Body of pancreas (tissue), 4 donors: ENCODE measurements at regions not wholly inside any gene's neighbourhood (a gene's known extent, or its start where the extent isn't known, plus 50 kb on each side); places are given as distances from the start of the nearest gene placed in this dataset.

Experiments used
- ATAC-seq: fragments of 150-250 bp; one replicate; pipeline ENCODE4 v1.9.1; 2016
- DNase-seq, 4 donors: peaks; one replicate each; pipeline ENCODE4 v3.0.0-alpha.2; 2019
- H3K27ac ChIP-seq, 4 donors: fragments of 200-600 bp; sonication (generic); 1 replicate in 3 of 4; 2 replicates in 1 of 4; pipeline versions ENCODE4 v1.5.1 to v1.6.1; 2016 to 2019; ENCODE audit warnings: mild to moderate bottlenecking in 1 of 4, mixed read lengths in 1 of 4, moderate library complexity in 1 of 4
- H3K27me3 ChIP-seq, 2 donors: fragments of 200-600 bp; sonication (generic); one replicate each; pipeline ENCODE4 v1.6.0; 2016; ENCODE audit warnings: mild to moderate bottlenecking in 1 of 2
- H3K36me3 ChIP-seq, 2 donors: fragments of 200-600 bp; sonication (generic); replicated peaks in 1 of 2; 2 replicates each; pipeline ENCODE4 v1.5.1; 2016; ENCODE audit warnings: low read depth in 2 of 2; ENCODE audit not compliant: insufficient read depth in 1 of 2
- H3K4me1 ChIP-seq: fragments of 200-600 bp; sonication (generic); one replicate; pipeline ENCODE4 v1.6.0; 2016
- H3K4me3 ChIP-seq, 2 donors: fragments of 200-600 bp; sonication (generic); 1 replicate in 1 of 2; 2 replicates in 1 of 2; pipeline ENCODE4 v1.5.1; 2016 to 2019
- H3K9me3 ChIP-seq, 3 donors: fragments of 200-600 bp; sonication (generic); 1 replicate in 2 of 3; 2 replicates in 1 of 3; pipeline ENCODE4 v1.5.1; 2016
- POLR2A ChIP-seq, 3 donors: fragments of 450-650 bp; IDR thresholded peaks; one replicate each; pipeline ENCODE4 v1.6.1; 2016; ENCODE audit warnings: antibody characterized with exemption in 3 of 3, mild to moderate bottlenecking in 2 of 3
- WGBS, 2 donors: methylation state at CpG; one replicate each; pipeline ENCODE4 v1.1.5; 2017; 5-methylcytosine and 5-hydroxymethylcytosine counted together
- intact Hi-C: fragments of 100-400 bp; cut with DNase I; formaldehyde crosslinking; loops from one replicate; pipeline ENCODE4 v1.15.1; 2023
- TF ChIP-seq, protein P1 (sequence below), 7 experiments: fragments of 450-650 bp in 4 of 7; fragments of 200-600 bp in 3 of 7; sonication (generic) in 3 of 7; IDR thresholded peaks; one replicate each; pipeline ENCODE4 v1.5.1; 2016 to 2019; ENCODE audit warnings: antibody characterized with exemption in 7 of 7

DNA sequence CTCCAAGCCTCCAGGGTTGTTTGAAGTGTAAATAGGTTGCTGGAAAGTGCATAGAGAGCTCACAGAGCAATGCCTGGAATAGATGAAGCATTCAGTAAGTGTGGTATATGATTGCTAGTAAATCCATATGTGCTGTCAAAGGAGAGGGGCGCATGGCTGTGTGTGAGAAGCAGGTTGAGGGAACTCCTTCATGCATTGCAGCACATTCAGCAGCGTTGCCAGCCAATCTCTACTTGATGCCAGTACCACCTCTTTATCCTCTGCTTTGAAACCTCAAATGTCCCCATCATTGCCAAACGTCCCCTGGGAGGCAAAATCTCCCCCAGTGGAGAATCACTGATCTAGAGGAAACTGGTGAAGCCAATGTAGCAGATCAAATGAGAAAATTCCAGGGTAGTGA, 82.7 kb upstream of the RALGAPA2 start:
- Histone ChIP-seq H3K4me1 (no peaks in the 10 kb centered on the region), H3K27me3 (no peaks in the 10 kb centered on the region), H3K9me3 (no peaks in the 10 kb centered on the region), H3K4me3 (no peak overlapping the region), H3K27ac (no peak overlapping the region), H3K36me3 (no peaks in the 10 kb centered on the region)
- DNase-seq (no peak), ATAC-seq (no peak)
- intact Hi-C loops = no loop called here
- 33 to 53% methylated on average over 3 of the region's 3 CpGs for WGBS, 2 donors
- no peak for TF ChIP-seq POLR2A (IDR thresholded peaks at IDR 0.05)
- TF ChIP-seq, protein P1, sequence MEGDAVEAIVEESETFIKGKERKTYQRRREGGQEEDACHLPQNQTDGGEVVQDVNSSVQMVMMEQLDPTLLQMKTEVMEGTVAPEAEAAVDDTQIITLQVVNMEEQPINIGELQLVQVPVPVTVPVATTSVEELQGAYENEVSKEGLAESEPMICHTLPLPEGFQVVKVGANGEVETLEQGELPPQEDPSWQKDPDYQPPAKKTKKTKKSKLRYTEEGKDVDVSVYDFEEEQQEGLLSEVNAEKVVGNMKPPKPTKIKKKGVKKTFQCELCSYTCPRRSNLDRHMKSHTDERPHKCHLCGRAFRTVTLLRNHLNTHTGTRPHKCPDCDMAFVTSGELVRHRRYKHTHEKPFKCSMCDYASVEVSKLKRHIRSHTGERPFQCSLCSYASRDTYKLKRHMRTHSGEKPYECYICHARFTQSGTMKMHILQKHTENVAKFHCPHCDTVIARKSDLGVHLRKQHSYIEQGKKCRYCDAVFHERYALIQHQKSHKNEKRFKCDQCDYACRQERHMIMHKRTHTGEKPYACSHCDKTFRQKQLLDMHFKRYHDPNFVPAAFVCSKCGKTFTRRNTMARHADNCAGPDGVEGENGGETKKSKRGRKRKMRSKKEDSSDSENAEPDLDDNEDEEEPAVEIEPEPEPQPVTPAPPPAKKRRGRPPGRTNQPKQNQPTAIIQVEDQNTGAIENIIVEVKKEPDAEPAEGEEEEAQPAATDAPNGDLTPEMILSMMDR (IDR thresholded peaks at IDR 0.05) = no peak

DNA sequence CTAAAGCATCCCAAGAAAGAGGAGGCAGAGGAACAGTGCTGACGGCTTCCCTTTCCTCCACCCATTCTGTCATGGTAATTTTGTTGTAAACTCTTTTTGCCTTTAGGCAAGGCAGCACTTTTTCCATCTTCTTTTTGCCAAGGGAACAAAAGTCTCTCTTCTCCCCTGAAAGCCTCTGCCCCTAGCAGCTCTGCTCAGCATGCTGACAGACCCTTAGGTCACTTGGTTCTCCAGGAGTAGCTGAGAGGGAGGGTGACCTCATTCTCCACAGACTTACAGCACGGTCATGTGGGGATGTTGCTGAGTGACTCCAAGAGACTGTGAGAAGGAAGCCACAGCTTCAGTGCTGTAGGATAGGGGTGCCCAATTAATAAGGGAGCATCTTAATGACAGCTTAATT, 81.1 kb upstream of the RALGAPA2 start:
- no peak for DNase-seq
- 71 to 81% methylated on average over 2 of the region's 2 CpGs for WGBS, 2 donors

DNA sequence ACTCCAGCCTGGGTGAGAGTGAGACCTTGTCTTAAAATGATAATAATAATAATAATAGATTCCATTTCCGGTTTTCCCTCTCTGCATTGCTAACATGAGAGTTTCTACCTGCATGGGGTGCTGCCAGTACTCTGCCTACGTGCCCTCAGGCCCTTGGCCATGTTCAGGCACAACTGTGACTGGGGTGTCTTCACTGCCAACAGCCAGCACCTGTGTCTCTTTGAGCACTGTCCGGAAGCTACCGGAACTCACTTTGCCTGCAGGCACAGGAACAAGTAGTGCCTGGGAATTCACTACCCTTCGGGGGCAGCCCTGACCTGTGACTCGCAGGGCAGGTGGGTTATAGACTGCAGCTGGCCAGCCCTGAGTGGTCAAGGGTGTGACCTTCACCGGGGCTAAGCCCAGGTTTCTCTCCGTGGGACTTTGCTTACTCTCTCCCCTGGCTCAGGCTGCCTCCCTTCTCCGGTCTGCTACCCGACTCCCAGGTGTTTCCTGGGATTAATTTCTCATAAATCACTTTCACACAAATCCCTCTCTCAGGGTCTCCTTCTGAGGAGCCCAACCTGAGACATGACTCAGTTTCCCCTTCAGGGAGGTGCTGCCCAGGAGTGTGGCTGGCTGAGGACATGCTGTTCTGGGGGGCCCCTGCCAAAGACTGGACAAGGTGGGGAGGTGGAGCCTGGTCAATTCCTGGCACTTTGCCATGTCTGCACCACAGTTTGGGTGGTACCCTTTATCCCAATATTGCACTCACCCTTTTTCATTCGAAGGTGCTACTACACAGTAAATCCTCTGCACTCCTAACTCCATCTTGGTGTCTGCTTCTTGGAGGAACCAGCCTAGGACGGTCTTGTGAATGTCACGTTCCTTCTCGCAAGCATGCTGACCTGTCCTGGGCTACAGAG, 79.5 kb upstream of the RALGAPA2 start:
- intact Hi-C loops = no loop called here
- WGBS, 2 donors = 48 to 53% methylated on average over 13 to 14 of the region's 14 CpGs

More for the DNA sequence above, 81.1 kb upstream of the RALGAPA2 start:
- Histone ChIP-seq H3K36me3 (no peaks in the 10 kb centered on the region), H3K4me3 (no peak overlapping the region), H3K9me3 (no peaks in the 10 kb centered on the region), H3K27ac (no peak overlapping the region), H3K4me1 (no peaks in the 10 kb centered on the region), H3K27me3 (no peaks in the 10 kb centered on the region)
- no peak for ATAC-seq
- TF ChIP-seq POLR2A (IDR thresholded peaks at IDR 0.05) = no peak
- TF ChIP-seq, protein P1 (IDR thresholded peaks at IDR 0.05) = no peak
- intact Hi-C loops = no loop called here

DNA sequence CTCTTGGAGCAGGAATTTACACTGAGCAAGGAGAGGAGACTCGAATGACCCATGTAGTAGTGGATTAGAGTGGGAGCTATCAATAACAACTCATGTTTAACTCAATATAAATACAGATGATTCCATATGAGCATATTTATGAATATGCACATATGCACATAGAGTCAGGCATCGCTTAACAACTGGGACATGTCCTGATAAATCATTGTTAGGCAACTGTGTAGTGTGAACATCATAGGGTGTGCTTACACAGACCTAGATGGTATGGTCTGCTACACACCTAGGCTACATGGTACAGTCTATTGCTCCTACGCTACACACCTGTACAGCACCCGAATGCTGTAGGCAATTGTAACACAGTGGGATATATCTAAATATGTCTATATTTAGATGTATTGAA, 75.9 kb upstream of the RALGAPA2 start:
- Histone ChIP-seq H3K4me3 (no peak overlapping the region), H3K36me3 (no peaks in the 10 kb centered on the region), H3K27me3 (no peaks in the 10 kb centered on the region), H3K27ac (no peak overlapping the region), H3K9me3 (no peaks in the 10 kb centered on the region), H3K4me1 (no peaks in the 10 kb centered on the region)
- TF ChIP-seq, protein P1 (IDR thresholded peaks at IDR 0.05) = no peak
- TF ChIP-seq POLR2A (IDR thresholded peaks at IDR 0.05) = no peak
- DNase-seq (no peak), ATAC-seq (no peak)
- intact Hi-C loops = no loop called here
- WGBS, 2 donors = 72 to 75% methylated on average over 4 of the region's 4 CpGs

More for the DNA sequence above, 79.5 kb upstream of the RALGAPA2 start:
- no peaks in the 10 kb centered on the region for H3K36me3 ChIP-seq
- no peaks in the 10 kb centered on the region for H3K4me1 ChIP-seq
- no peak overlapping the region for H3K4me3 ChIP-seq
- no peak for ATAC-seq
- no peaks in the 10 kb centered on the region for H3K27me3 ChIP-seq
- no peaks in the 10 kb centered on the region for H3K9me3 ChIP-seq
- DNase-seq = no peak
- TF ChIP-seq POLR2A (IDR thresholded peaks at IDR 0.05) = no peak
- TF ChIP-seq, protein P1 (IDR thresholded peaks at IDR 0.05) = no peak
- H3K27ac ChIP-seq = no peak overlapping the region

DNA sequence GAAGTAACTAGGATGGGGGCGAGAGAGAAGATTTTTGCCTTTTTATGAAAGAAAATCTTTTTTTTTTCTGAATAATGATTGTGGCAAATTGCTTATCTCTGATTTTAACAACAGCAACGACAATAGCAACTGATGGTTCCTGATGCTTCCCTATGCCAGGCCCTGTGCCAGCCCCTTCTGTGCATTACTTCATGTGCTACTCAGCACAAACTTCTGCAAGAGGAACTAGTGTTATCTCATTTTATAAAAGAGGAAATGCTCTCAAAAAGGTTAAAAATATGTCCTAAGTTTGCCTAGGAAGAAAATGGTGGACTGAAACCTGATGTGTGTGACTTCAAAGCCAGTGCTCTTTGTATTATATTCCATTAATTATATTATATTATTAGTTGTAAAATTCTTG, 74.0 kb upstream of the RALGAPA2 start:
- intact Hi-C loops = no loop called here
- no peak for TF ChIP-seq POLR2A (IDR thresholded peaks at IDR 0.05)
- TF ChIP-seq, protein P1 (IDR thresholded peaks at IDR 0.05) = no peak
- no peak overlapping the region for H3K4me3 ChIP-seq
- DNase-seq (peak in 1 of 4 donors; percentile 34), ATAC-seq (no peak)
- H3K4me1 ChIP-seq = peaks cover 4% of the 10 kb centered on the region
- H3K27ac ChIP-seq = no peak overlapping the region
- no peaks in the 10 kb centered on the region for H3K27me3 ChIP-seq
- 53 to 73% methylated on average over 2 of the region's 2 CpGs for WGBS, 2 donors
- H3K9me3 ChIP-seq = no peaks in the 10 kb centered on the region
- no peaks in the 10 kb centered on the region for H3K36me3 ChIP-seq
